GM06990 (cell line): ENCODE measurements at regions not wholly inside any gene's neighbourhood (a gene's known extent, or its start where the extent isn't known, plus 50 kb on each side); places are given as distances from the start of the nearest gene placed in this dataset.

Experiments
- DNase-seq: peaks from one replicate; pipeline ENCODE4 v3.0.0-alpha.2; 2011; ENCODE audit not compliant: insufficient read length; ENCODE audit errors: extremely low read depth
- H3K27me3 ChIP-seq: replicated peaks from 2 replicates; pipeline ENCODE4 v1.6.0; 2011; ENCODE audit warnings: low read length; ENCODE audit not compliant: control insufficient read depth, insufficient read depth
- H3K36me3 ChIP-seq: 2 replicates; pipeline ENCODE4 v1.5.1; 2011; ENCODE audit warnings: low read length; ENCODE audit not compliant: control insufficient read depth, insufficient read depth
- H3K4me3 ChIP-seq: replicated peaks from 2 replicates; pipeline ENCODE4 v1.5.1; 2011; ENCODE audit warnings: low read depth, mild to moderate bottlenecking, control low read depth, low read length
- TF ChIP-seq, protein P1 (sequence below): IDR thresholded peaks from 2 replicates; pipeline ENCODE4 v1.5.1; 2011; ENCODE audit warnings: low read length, control low read depth, mild to moderate bottlenecking, inconsistent platforms; ENCODE audit not compliant: insufficient read depth, poor library complexity, severe bottlenecking

DNA sequence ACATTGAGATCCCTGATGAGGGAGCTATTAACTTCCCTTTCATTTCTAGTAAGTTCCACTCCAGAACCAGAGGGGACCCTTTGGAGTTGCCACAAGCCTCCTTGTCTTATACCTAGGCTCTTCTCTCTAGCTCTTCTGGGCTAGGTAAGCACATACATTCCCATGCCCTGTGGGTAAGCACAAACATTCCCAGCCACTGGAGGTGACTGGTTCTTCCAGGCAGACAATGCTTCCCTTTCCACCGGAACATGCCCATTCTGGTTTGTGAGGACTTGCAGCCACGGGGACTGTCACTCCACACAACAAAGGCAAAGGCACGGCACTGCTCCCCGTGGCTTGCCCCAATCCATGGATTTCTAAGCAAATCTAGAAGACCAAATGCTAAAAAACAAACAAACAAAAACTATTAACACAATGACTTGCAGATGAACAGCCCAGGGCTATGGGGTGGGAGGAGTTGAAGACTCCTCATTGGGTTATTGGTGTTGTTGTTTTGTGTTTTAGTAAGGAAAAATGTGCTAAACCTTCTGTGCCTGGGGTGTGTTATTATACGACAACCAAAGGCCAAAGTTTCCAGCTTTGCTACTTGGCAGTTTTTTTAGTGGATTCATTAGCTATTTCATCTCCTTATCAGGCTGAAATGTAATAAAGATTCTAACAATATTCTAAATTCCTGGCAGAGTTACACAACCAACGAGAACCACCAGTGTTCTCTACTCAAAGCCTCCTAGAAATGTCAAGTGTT lies 276.2 kb downstream of the SYK start:
- Histone ChIP-seq H3K27me3 (no peaks in the 10 kb centered on the region; the same call in 1 of the 2 replicates), H3K4me3 (no peak overlapping the region), H3K36me3 (no peaks in the 10 kb centered on the region)
- TF ChIP-seq, protein P1, sequence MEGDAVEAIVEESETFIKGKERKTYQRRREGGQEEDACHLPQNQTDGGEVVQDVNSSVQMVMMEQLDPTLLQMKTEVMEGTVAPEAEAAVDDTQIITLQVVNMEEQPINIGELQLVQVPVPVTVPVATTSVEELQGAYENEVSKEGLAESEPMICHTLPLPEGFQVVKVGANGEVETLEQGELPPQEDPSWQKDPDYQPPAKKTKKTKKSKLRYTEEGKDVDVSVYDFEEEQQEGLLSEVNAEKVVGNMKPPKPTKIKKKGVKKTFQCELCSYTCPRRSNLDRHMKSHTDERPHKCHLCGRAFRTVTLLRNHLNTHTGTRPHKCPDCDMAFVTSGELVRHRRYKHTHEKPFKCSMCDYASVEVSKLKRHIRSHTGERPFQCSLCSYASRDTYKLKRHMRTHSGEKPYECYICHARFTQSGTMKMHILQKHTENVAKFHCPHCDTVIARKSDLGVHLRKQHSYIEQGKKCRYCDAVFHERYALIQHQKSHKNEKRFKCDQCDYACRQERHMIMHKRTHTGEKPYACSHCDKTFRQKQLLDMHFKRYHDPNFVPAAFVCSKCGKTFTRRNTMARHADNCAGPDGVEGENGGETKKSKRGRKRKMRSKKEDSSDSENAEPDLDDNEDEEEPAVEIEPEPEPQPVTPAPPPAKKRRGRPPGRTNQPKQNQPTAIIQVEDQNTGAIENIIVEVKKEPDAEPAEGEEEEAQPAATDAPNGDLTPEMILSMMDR: no peak
- no peak for DNase-seq

DNA sequence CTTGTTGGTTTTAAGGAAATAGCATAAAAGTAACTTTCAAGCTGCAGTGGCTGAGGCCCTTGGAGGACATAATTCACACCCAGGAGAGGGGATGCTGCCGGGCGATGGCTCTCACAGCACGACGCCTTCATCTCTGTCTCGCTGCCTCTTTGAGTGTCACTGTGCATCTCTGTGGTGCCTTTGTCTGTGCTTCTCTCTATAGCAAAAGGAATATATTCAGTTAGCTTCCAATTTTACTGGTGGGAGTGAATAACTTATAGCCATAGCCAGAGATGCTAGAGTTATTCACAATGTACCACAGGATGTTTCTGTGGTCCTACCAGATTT lies 276.7 kb downstream of the SYK start:
- TF ChIP-seq, protein P1: no peak
- no peaks in the 10 kb centered on the region; the same call in 1 of the 2 replicates for H3K27me3 ChIP-seq
- no peaks in the 10 kb centered on the region for H3K36me3 ChIP-seq
- DNase-seq: no peak
- no peak overlapping the region for H3K4me3 ChIP-seq

DNA sequence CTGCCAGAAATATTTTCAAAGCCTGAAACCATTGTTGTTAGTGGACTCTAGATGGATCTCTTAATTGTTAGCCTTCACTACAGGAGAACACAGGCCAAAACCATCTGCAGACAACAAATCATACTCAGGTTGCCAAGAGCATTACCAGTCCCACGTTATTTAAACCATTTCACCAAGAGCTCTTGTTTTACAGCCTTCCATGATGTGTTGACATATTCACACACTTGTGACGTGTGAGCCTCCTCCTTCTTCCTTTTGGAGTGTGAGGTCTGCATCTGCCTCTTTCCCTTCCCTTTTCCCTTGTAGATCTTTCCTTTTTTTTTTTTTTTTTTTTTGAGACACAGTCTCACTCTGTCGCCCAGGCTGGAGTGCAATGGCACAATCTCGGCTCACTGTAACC lies 279.0 kb downstream of the AUH start:
- TF ChIP-seq, protein P1: no peak
- Histone ChIP-seq H3K36me3 (no peaks in the 10 kb centered on the region), H3K27me3 (no peaks in the 10 kb centered on the region), H3K4me3 (no peak overlapping the region)
- no peak for DNase-seq

DNA sequence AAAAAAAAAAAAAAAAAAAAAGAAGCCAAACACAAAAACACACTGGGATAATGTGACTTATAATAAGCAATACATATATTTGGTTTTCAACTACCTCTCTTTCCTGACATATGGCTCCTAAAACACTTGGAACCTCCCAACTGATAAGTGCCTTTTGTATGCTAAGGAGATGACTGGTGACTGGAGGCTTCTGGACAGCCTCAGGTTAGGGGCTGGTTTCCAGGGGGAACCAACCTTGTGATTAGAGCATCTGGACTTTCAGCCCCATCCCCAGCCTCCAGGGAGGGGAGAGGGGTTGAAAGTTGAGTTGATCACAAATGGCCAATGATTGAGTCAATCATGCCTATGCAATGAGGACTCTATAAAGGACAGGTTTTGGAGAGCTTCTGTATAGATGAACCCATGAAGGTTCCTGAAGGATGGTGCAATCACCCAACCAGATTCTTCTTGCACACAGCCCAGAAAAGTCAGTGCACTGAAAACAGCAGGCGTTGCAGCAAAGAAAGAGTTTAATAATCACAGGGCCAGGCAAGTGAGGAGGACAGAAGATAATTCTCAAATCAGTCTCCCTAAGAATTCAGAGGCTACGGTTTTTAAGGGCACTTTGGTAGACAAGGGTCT lies 276.7 kb downstream of the AUH start:
- no peaks in the 10 kb centered on the region; the same call in 1 of the 2 replicates for H3K27me3 ChIP-seq
- no peaks in the 10 kb centered on the region for H3K36me3 ChIP-seq
- no peak for DNase-seq
- TF ChIP-seq, protein P1: no peak
- no peak overlapping the region for H3K4me3 ChIP-seq

DNA sequence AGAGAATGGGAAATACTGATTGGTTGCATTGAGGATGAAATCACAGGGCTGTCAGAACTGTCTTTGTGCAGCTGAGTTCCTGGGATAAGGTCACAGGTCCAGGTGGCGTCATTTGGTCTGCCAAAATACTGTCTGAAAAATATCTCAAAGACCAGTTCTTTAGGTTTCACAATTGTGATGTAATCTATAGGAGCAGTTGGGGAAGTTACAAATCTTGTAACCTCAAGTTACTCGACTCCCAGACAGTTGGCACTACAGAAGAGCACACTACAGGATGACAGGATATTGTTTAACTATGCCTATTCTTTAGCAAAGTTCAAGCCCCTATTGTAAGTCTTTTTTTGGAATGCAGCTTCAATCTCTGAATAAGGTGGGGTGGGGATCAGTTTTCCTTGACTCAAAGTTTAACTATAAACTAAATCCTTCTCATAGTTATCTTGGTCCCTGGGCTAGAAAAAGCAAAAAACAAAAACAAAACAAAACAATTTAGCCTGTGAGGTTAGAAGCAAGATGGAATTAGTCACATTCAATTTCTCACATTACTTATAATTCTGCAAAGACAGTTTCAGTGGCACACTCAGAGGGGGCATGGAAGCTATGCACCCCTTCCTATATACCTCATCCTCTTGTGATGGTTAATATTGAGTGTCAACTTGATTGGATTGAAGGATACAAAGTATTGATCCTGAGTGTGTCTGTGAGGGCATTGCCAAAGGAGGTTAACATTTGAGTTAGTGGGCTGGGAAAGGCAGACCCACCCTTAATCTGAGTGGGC lies 276.0 kb downstream of the AUH start:
- DNase-seq: no peak
- TF ChIP-seq, protein P1: no peak
- no peak overlapping the region for H3K4me3 ChIP-seq
- H3K36me3 ChIP-seq: no peaks in the 10 kb centered on the region
- H3K27me3 ChIP-seq: no peaks in the 10 kb centered on the region; the same call in 1 of the 2 replicates
